Activated CD8-positive, alpha-beta T cell treated with anti-CD3 and anti-CD28 coated beads for 36 hours (primary cell): ENCODE measurements at regions not wholly inside any gene's neighbourhood (a gene's known extent, or its start where the extent isn't known, plus 50 kb on each side); places are given as distances from the start of the nearest gene placed in this dataset.

Experiments
- ATAC-seq: fragments of 200-7000 bp; cut with Tn5 transposase; one replicate; pipeline ENCODE4 v1.10.0; 2021; ENCODE audit warnings: mild to moderate bottlenecking, moderate library complexity
- CTCF ChIA-PET: fragments of 350-600 bp; sonication (Branson Sonifier 250); formaldehyde crosslinking; loops from one replicate; lab custom pipeline; 2021; ENCODE audit warnings: antibody characterized with exemption; lab: Charles Lee
- POLR2A ChIA-PET: fragments of 350-600 bp; sonication (Branson Sonifier 250); formaldehyde crosslinking; loops from one replicate; lab custom pipeline; 2021; ENCODE audit warnings: antibody characterized with exemption; lab: Charles Lee
- DNase-seq: peaks from one replicate; pipeline ENCODE4 v3.0.0-alpha.2; 2020
- H3K27ac Mint-ChIP-seq: one replicate; pipeline ENCODE4 v1.8.0; 2021; ENCODE audit warnings: mild to moderate bottlenecking, mixed read lengths
- H3K27me3 Mint-ChIP-seq: one replicate; pipeline ENCODE4 v1.8.0; 2021; ENCODE audit warnings: mixed read lengths
- H3K36me3 Mint-ChIP-seq: one replicate; pipeline ENCODE4 v1.8.0; 2021; ENCODE audit warnings: low read depth, mixed read lengths
- H3K4me1 Mint-ChIP-seq: one replicate; pipeline ENCODE4 v1.8.0; 2021; ENCODE audit warnings: low read depth, mixed read lengths
- H3K4me3 Mint-ChIP-seq: one replicate; pipeline ENCODE4 v1.8.0; 2021; ENCODE audit warnings: mild to moderate bottlenecking, moderate library complexity, mixed read lengths
- H3K9me3 Mint-ChIP-seq: one replicate; pipeline ENCODE4 v1.8.0; 2021; ENCODE audit warnings: mixed read lengths
- intact Hi-C: fragments of 100-400 bp; cut with micrococcal nuclease; formaldehyde crosslinking; loops from one replicate; pipeline ENCODE4 v1.10.0; 2022
- TF ChIP-seq, protein P1 (sequence below): fragments of 200-600 bp; IDR thresholded peaks from one replicate; pipeline ENCODE4 v1.8.0; 2022; ENCODE audit warnings: antibody characterized with exemption, mild to moderate bottlenecking

- H3K36me3 Mint-ChIP-seq, result no peaks in the 10 kb centered on the region
- TF ChIP-seq, protein P1, sequence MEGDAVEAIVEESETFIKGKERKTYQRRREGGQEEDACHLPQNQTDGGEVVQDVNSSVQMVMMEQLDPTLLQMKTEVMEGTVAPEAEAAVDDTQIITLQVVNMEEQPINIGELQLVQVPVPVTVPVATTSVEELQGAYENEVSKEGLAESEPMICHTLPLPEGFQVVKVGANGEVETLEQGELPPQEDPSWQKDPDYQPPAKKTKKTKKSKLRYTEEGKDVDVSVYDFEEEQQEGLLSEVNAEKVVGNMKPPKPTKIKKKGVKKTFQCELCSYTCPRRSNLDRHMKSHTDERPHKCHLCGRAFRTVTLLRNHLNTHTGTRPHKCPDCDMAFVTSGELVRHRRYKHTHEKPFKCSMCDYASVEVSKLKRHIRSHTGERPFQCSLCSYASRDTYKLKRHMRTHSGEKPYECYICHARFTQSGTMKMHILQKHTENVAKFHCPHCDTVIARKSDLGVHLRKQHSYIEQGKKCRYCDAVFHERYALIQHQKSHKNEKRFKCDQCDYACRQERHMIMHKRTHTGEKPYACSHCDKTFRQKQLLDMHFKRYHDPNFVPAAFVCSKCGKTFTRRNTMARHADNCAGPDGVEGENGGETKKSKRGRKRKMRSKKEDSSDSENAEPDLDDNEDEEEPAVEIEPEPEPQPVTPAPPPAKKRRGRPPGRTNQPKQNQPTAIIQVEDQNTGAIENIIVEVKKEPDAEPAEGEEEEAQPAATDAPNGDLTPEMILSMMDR, result no peak
These were observed 2220.8 kb upstream of the PCDH20 start for GRCh38 chr13:63636316-63636993.

GRCh38 chr13:63632321-63632720, 2216.7 kb upstream of the PCDH20 start:
- no peaks in the 10 kb centered on the region for H3K27me3 Mint-ChIP-seq
- DNase-seq (no peak), ATAC-seq (no peak)
- intact Hi-C loops, result no loop called here
- H3K4me3 Mint-ChIP-seq, result no peak overlapping the region
- TF ChIP-seq, protein P1, result no peak
- H3K36me3 Mint-ChIP-seq, result no peaks in the 10 kb centered on the region
- peaks cover 8% of the 10 kb centered on the region for H3K9me3 Mint-ChIP-seq
- no peaks in the 10 kb centered on the region for H3K4me1 Mint-ChIP-seq
- ChIA-PET POLR2A (no interaction called here), CTCF (no interaction called here)
- H3K27ac Mint-ChIP-seq, result no peak overlapping the region

More at GRCh38 chr13:63636316-63636993, 2220.8 kb upstream of the PCDH20 start:
- H3K4me3 Mint-ChIP-seq, result peak overlapping the region; percentile 25
- DNase-seq (no peak), ATAC-seq (no peak)
- H3K27ac Mint-ChIP-seq, result no peak overlapping the region
- intact Hi-C loops, result no loop called here
- ChIA-PET POLR2A (no interaction called here), CTCF (no interaction called here)
- no peaks in the 10 kb centered on the region for H3K27me3 Mint-ChIP-seq
- H3K9me3 Mint-ChIP-seq, result peaks cover 2% of the 10 kb centered on the region
- H3K4me1 Mint-ChIP-seq, result no peaks in the 10 kb centered on the region

DNA sequence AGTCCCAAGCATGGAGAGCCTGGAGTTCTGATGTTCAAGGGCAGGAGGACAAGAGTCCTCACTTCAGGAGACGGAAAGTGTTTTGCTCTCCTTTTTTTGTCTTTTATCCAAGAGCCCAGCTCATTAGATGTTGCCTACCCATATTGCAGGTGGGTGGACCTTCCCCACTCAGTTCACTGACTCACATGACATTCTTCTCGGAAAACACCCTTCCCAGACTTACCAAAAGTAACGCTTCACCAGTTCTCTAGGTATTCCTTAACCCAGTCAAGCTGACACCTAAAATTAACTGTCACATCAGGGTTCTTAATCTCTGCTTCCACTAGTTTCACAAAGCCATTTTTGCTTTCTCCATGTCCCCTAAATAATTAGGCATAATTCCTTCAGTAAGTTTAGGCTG, 2215.4 kb upstream of the PCDH20 start:
- intact Hi-C loops, result no loop called here
- no peaks in the 10 kb centered on the region for H3K27me3 Mint-ChIP-seq
- ChIA-PET POLR2A (no interaction called here), CTCF (no interaction called here)
- DNase-seq, result no peak
- no peak overlapping the region for H3K27ac Mint-ChIP-seq
- no peak for ATAC-seq
- H3K4me1 Mint-ChIP-seq, result no peaks in the 10 kb centered on the region
- peaks cover 8% of the 10 kb centered on the region for H3K9me3 Mint-ChIP-seq
- no peak overlapping the region for H3K4me3 Mint-ChIP-seq
- no peaks in the 10 kb centered on the region for H3K36me3 Mint-ChIP-seq
- TF ChIP-seq, protein P1, result no peak

GRCh38 chr13:63629591-63629990, 2213.9 kb upstream of the PCDH20 start:
- Mint-ChIP-seq H3K4me3 (no peak overlapping the region), H3K9me3 (peaks cover 6% of the 10 kb centered on the region), H3K27ac (no peak overlapping the region), H3K4me1 (no peaks in the 10 kb centered on the region), H3K27me3 (no peaks in the 10 kb centered on the region), H3K36me3 (no peaks in the 10 kb centered on the region)
- DNase-seq (no peak), ATAC-seq (no peak)
- TF ChIP-seq, protein P1, result no peak
- ChIA-PET CTCF (no interaction called here), POLR2A (no interaction called here)
- intact Hi-C loops, result no loop called here

DNA sequence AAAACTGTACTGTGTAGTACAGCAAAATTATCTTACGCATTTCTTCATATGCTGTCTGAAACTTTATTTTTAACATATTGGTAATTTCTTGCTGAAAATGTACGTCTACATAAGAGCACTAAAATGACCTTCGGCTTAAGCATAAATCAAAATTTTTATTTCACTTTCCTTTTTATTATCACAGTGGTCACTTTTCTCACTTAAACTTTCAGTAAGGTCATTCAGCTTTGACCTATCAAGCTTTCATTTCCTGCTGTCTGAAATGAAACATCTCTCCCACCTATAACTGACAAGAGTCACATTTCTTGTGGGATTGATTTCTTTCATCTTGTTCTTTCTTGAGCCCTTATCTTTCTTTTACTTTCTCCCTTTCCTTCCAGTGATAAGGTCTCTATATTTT, 2212.7 kb upstream of the PCDH20 start:
- Mint-ChIP-seq H3K36me3 (no peaks in the 10 kb centered on the region), H3K4me1 (no peaks in the 10 kb centered on the region), H3K9me3 (peaks cover 6% of the 10 kb centered on the region), H3K4me3 (no peak overlapping the region), H3K27ac (no peak overlapping the region), H3K27me3 (no peaks in the 10 kb centered on the region)
- POLR2A ChIA-PET, result no interaction called here
- no peak for ATAC-seq
- CTCF ChIA-PET, result no interaction called here
- no peak for DNase-seq
- TF ChIP-seq, protein P1, result no peak
- intact Hi-C loops, result no loop called here
